ENCODE measurements at regions not wholly inside any gene's neighbourhood (a gene's known extent, or its start where the extent isn't known, plus 50 kb on each side); places are given as distances from the start of the nearest gene placed in this dataset.

DNA sequence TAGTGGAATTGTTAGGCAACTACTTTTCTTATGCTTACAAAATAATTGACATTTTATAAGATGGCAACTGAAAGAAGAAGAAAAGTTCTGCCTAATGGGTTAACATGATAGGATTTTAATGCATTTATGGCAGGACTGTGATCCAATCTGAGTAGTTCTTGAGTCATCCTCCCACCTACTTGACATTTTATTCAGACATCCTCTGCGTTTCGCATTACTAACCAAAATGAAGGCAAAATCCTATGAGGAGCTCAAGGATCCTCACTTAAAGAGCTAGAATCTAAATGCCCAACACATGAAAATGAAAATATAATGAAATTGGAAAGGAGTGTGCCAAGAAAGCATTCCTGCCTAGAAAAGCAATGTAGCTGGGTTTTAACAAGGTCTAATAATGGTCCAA lies 581.1 kb upstream of the SEMA6D start:
- Histone ChIP-seq H3K27ac (ENCODE audit: low read depth in 2 of 2, low read length in 2 of 2) (no peak overlapping the region), H3K9me3 (ENCODE audit: control insufficient read depth in 2 of 3, insufficient read depth in 1 of 3, low read length in 3 of 3) (no peaks in the 10 kb centered on the region), H3K4me3 (ENCODE audit: low read length in 3 of 3) (no peak overlapping the region), H3K4me1 (ENCODE audit: control insufficient read depth in 2 of 3, insufficient read depth in 2 of 3, low read depth in 1 of 3, low read length in 3 of 3) (no peaks in the 10 kb centered on the region), H3K36me3 (ENCODE audit: control insufficient read depth in 2 of 3, insufficient read depth in 3 of 3, low read length in 3 of 3) (no peaks in the 10 kb centered on the region), H3K27me3 (ENCODE audit: control insufficient read depth, insufficient read depth, low read length) (no peaks in the 10 kb centered on the region), H3K9ac (ENCODE audit: low read length in 3 of 3) (no peak overlapping the region)
- TF ChIP-seq, protein P1, sequence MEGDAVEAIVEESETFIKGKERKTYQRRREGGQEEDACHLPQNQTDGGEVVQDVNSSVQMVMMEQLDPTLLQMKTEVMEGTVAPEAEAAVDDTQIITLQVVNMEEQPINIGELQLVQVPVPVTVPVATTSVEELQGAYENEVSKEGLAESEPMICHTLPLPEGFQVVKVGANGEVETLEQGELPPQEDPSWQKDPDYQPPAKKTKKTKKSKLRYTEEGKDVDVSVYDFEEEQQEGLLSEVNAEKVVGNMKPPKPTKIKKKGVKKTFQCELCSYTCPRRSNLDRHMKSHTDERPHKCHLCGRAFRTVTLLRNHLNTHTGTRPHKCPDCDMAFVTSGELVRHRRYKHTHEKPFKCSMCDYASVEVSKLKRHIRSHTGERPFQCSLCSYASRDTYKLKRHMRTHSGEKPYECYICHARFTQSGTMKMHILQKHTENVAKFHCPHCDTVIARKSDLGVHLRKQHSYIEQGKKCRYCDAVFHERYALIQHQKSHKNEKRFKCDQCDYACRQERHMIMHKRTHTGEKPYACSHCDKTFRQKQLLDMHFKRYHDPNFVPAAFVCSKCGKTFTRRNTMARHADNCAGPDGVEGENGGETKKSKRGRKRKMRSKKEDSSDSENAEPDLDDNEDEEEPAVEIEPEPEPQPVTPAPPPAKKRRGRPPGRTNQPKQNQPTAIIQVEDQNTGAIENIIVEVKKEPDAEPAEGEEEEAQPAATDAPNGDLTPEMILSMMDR (IDR thresholded peaks at IDR 0.05; ENCODE audit: borderline replicate concordance, extremely low read depth, insufficient read depth) = no peak
- intact Hi-C loops (cut with DNase I) = no loop called here
- DNase-seq (no peak), FAIRE-seq (no peak)

GRCh38 chr15:47139965-47140364 lies 577.3 kb upstream of the SEMA6D start:
- H3K4me1 ChIP-seq (ENCODE audit: control insufficient read depth in 2 of 3, insufficient read depth in 2 of 3, low read depth in 1 of 3, low read length in 3 of 3) = no peaks in the 10 kb centered on the region
- TF ChIP-seq, protein P1 (IDR thresholded peaks at IDR 0.05; ENCODE audit: borderline replicate concordance, extremely low read depth, insufficient read depth) = no peak
- DNase-seq (no peak), FAIRE-seq (no peak)
- no peaks in the 10 kb centered on the region for H3K27me3 ChIP-seq (ENCODE audit: control insufficient read depth, insufficient read depth, low read length)
- H3K27ac ChIP-seq (ENCODE audit: low read depth in 2 of 2, low read length in 2 of 2) = no peak overlapping the region
- no peaks in the 10 kb centered on the region for H3K9me3 ChIP-seq (ENCODE audit: control insufficient read depth in 2 of 3, insufficient read depth in 1 of 3, low read length in 3 of 3)
- no peaks in the 10 kb centered on the region for H3K36me3 ChIP-seq (ENCODE audit: control insufficient read depth in 2 of 3, insufficient read depth in 3 of 3, low read length in 3 of 3)
- no peak overlapping the region for H3K4me3 ChIP-seq (ENCODE audit: low read length in 3 of 3)
- H3K9ac ChIP-seq (ENCODE audit: low read length in 3 of 3) = no peak overlapping the region
- intact Hi-C loops (cut with DNase I) = no loop called here

DNA sequence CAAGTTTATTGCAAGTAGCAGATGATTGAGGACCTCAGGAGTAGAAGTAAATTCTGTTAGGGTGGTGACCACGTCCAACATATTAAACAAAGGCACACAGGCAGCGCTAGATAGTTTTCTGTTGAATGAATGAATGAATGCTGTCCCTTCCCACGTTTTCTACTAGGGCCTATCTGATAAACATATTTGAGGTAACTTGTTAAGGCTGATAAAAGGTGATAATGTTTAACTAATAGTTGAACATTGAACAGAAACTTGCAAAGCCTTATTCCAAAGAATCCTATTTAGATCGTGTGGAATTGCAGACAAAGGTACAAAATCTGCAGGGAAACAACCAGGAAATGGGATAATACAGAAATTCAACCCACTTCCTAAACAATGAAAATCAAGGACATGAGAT lies 559.5 kb upstream of the SEMA6D start:
- FAIRE-seq = no peak
- intact Hi-C loops (cut with DNase I) = no loop called here

GRCh38 chr15:47158573-47158972 lies 558.7 kb upstream of the SEMA6D start:
- DNase-seq = no peak
- no peak for FAIRE-seq
- Histone ChIP-seq H3K36me3 (ENCODE audit: control insufficient read depth in 2 of 3, insufficient read depth in 3 of 3, low read length in 3 of 3) (no peaks in the 10 kb centered on the region), H3K27me3 (ENCODE audit: control insufficient read depth, insufficient read depth, low read length) (no peaks in the 10 kb centered on the region), H3K9me3 (ENCODE audit: control insufficient read depth in 2 of 3, insufficient read depth in 1 of 3, low read length in 3 of 3) (no peaks in the 10 kb centered on the region), H3K9ac (ENCODE audit: low read length in 3 of 3) (no peak overlapping the region), H3K27ac (ENCODE audit: low read depth in 2 of 2, low read length in 2 of 2) (no peak overlapping the region), H3K4me3 (ENCODE audit: low read length in 3 of 3) (no peak overlapping the region), H3K4me1 (ENCODE audit: control insufficient read depth in 2 of 3, insufficient read depth in 2 of 3, low read depth in 1 of 3, low read length in 3 of 3) (no peaks in the 10 kb centered on the region)
- TF ChIP-seq, protein P1 (IDR thresholded peaks at IDR 0.05; ENCODE audit: borderline replicate concordance, extremely low read depth, insufficient read depth) = no peak
- intact Hi-C loops (cut with DNase I) = no loop called here

More for the DNA sequence above, 559.5 kb upstream of the SEMA6D start:
- Histone ChIP-seq H3K4me3 (ENCODE audit: low read length in 3 of 3) (no peak overlapping the region), H3K27me3 (ENCODE audit: control insufficient read depth, insufficient read depth, low read length) (no peaks in the 10 kb centered on the region), H3K27ac (ENCODE audit: low read depth in 2 of 2, low read length in 2 of 2) (no peak overlapping the region), H3K36me3 (ENCODE audit: control insufficient read depth in 2 of 3, insufficient read depth in 3 of 3, low read length in 3 of 3) (no peaks in the 10 kb centered on the region), H3K4me1 (ENCODE audit: control insufficient read depth in 2 of 3, insufficient read depth in 2 of 3, low read depth in 1 of 3, low read length in 3 of 3) (no peaks in the 10 kb centered on the region), H3K9me3 (ENCODE audit: control insufficient read depth in 2 of 3, insufficient read depth in 1 of 3, low read length in 3 of 3) (no peaks in the 10 kb centered on the region), H3K9ac (ENCODE audit: low read length in 3 of 3) (no peak overlapping the region)
- TF ChIP-seq, protein P1 (IDR thresholded peaks at IDR 0.05; ENCODE audit: borderline replicate concordance, extremely low read depth, insufficient read depth) = no peak
- no peak for DNase-seq
